GM19035 (cell line): ENCODE measurements at regions not wholly inside any gene's neighbourhood (a gene's known extent, or its start where the extent isn't known, plus 50 kb on each side); places are given as distances from the start of the nearest gene placed in this dataset.

Experiments
- ATAC-seq: cut with Tn5 transposase; IDR thresholded peaks from one replicate; pipeline ENCODE4 v1.9.1; 2021; ENCODE audit not compliant: unreplicated experiment

- ATAC-seq: no peak
These were observed 226.5 kb upstream of the CDH4 start for GRCh38 chr20:61025536-61025935.

- no peak for ATAC-seq
These were observed 225.9 kb upstream of the CDH4 start for GRCh38 chr20:61026173-61026572.

- ATAC-seq: no peak
These were observed 225.3 kb upstream of the CDH4 start for GRCh38 chr20:61026731-61027130.

GRCh38 chr20:61027218-61027617 is 224.8 kb upstream of the CDH4 start:
- ATAC-seq: no peak

GRCh38 chr20:61030130-61030529 is 221.9 kb upstream of the CDH4 start:
- ATAC-seq: no peak

- no peak for ATAC-seq
These were observed 220.8 kb upstream of the CDH4 start for GRCh38 chr20:61031101-61031830.

- no peak for ATAC-seq
These were observed 214.6 kb upstream of the CDH4 start for GRCh38 chr20:61037498-61037897.

- ATAC-seq: no peak
These were observed 210.6 kb upstream of the CDH4 start for GRCh38 chr20:61041481-61041880.

GRCh38 chr20:61042506-61043385 is 209.3 kb upstream of the CDH4 start:
- no peak for ATAC-seq

- ATAC-seq: no peak
These were observed 208.4 kb upstream of the CDH4 start for GRCh38 chr20:61043681-61044080.

GRCh38 chr20:61044499-61044898 is 207.6 kb upstream of the CDH4 start:
- ATAC-seq: no peak

- ATAC-seq: no peak
These were observed 207.0 kb upstream of the CDH4 start for GRCh38 chr20:61045091-61045490.

GRCh38 chr20:61045876-61046585 is 206.0 kb upstream of the CDH4 start:
- ATAC-seq: no peak

- ATAC-seq: no peak
These were observed 205.2 kb upstream of the CDH4 start for GRCh38 chr20:61046721-61047351.

- no peak for ATAC-seq
These were observed 204.5 kb upstream of the CDH4 start for GRCh38 chr20:61047515-61047914.

- ATAC-seq: no peak
These were observed 203.8 kb upstream of the CDH4 start for GRCh38 chr20:61048302-61048701.

GRCh38 chr20:61049684-61050083 is 202.4 kb upstream of the CDH4 start:
- no peak for ATAC-seq

- no peak for ATAC-seq
These were observed 201.6 kb upstream of the CDH4 start for GRCh38 chr20:61050336-61050890.

GRCh38 chr20:61052195-61052750 is 199.8 kb upstream of the CDH4 start:
- ATAC-seq: no peak

GRCh38 chr20:61052776-61053442 is 199.2 kb upstream of the CDH4 start:
- ATAC-seq: no peak
